DND-41 (cell line): ENCODE measurements at regions not wholly inside any gene's neighbourhood (a gene's known extent, or its start where the extent isn't known, plus 50 kb on each side); places are given as distances from the start of the nearest gene placed in this dataset.

ENCODE experiments used
- ATAC-seq: fragments of 200-7000 bp; cut with Tn5 transposase; 3 replicates; pipeline ENCODE4 v1.9.1; 2021; ENCODE audit warnings: low read depth; ENCODE audit not compliant: insufficient read depth
- DNase-seq: peaks from one replicate; pipeline ENCODE4 v3.0.0-alpha.2; 2020
- H2AFZ ChIP-seq: 2 replicates; pipeline ENCODE4 v1.6.0; 2012; ENCODE audit warnings: low read depth, low read length
- H3K27ac ChIP-seq: 2 replicates; pipeline ENCODE4 v1.5.1; 2012; ENCODE audit warnings: low read length, inconsistent platforms
- H3K27me3 ChIP-seq: fragments of 200-600 bp; sonication (generic); 2 replicates; pipeline ENCODE4 v1.6.0; 2012; ENCODE audit warnings: low read length, mild to moderate bottlenecking, inconsistent platforms; ENCODE audit not compliant: insufficient read depth, poor library complexity
- H3K36me3 ChIP-seq: 2 replicates; pipeline ENCODE4 v1.5.1; 2012; ENCODE audit warnings: low read length, inconsistent platforms; ENCODE audit not compliant: insufficient read depth
- H3K4me1 ChIP-seq: 2 replicates; pipeline ENCODE4 v1.5.1; 2012; ENCODE audit warnings: mild to moderate bottlenecking, low read length; ENCODE audit not compliant: insufficient read depth
- H3K4me2 ChIP-seq: 2 replicates; pipeline ENCODE4 v1.6.0; 2012; ENCODE audit warnings: mild to moderate bottlenecking, moderate library complexity, low read length, inconsistent platforms; ENCODE audit not compliant: insufficient read depth
- H3K4me3 ChIP-seq, 2 experiments: fragments of 200-600 bp in 1 of 2; shearing (Covaris generic) in 1 of 2; 2 replicates each; pipeline ENCODE4 v1.5.1; 2012 to 2016; ENCODE audit warnings: inconsistent platforms in 2 of 2, low read length in 2 of 2, mild to moderate bottlenecking in 2 of 2, low read depth in 1 of 2, moderate library complexity in 1 of 2
- H3K79me2 ChIP-seq: 2 replicates; pipeline ENCODE4 v1.6.0; 2012; ENCODE audit warnings: low read length, inconsistent platforms; ENCODE audit not compliant: insufficient read depth
- H3K9ac ChIP-seq: 2 replicates; pipeline ENCODE4 v1.6.0; 2012; ENCODE audit warnings: low read depth, mild to moderate bottlenecking, inconsistent platforms, low read length, moderate library complexity
- H3K9me3 ChIP-seq: 2 replicates; pipeline ENCODE4 v1.5.1; 2012; ENCODE audit warnings: low read length, moderate library complexity, mild to moderate bottlenecking, inconsistent platforms; ENCODE audit not compliant: insufficient read depth, severe bottlenecking
- H4K20me1 ChIP-seq: 2 replicates; pipeline ENCODE4 v1.6.0; 2012; ENCODE audit warnings: low read length; ENCODE audit not compliant: insufficient read depth
- EZH2 ChIP-seq: IDR thresholded peaks from 3 replicates; pipeline ENCODE4 v1.6.1; 2012; ENCODE audit warnings: borderline replicate concordance, low read depth, mild to moderate bottlenecking, moderate library complexity, low read length, inconsistent platforms; ENCODE audit not compliant: severe bottlenecking
- TF ChIP-seq, protein P1 (sequence below): IDR thresholded peaks from 2 replicates; pipeline ENCODE4 v1.5.1; 2012; ENCODE audit warnings: borderline replicate concordance, low read length, moderate library complexity, mild to moderate bottlenecking; ENCODE audit not compliant: poor library complexity, severe bottlenecking; ENCODE audit errors: extremely low read depth

DNA sequence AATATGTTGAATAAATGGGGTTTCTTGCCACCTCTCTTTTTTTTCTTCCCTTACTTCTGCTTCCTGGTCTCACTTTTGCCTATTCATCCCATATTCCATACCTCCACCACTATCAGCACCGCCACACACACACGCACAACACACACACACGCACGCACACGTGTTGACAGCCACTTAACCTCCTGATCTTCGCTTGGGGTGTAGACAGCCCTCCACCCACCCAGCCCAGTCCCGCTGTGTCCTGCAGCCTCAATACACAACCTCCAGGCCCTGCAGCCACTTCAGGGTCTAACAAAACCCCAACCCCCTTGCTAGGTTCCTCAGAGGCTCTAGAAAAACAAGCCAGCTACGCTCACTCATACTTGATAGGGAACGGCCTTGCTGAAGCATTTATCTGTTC lies 72.3 kb downstream of the LINC00237 start:
- no peak overlapping the region for H3K4me2 ChIP-seq
- H3K36me3 ChIP-seq: no peaks in the 10 kb centered on the region
- no peak overlapping the region for H3K4me3 ChIP-seq
- no peaks in the 10 kb centered on the region for H3K4me1 ChIP-seq
- TF ChIP-seq, protein P1, sequence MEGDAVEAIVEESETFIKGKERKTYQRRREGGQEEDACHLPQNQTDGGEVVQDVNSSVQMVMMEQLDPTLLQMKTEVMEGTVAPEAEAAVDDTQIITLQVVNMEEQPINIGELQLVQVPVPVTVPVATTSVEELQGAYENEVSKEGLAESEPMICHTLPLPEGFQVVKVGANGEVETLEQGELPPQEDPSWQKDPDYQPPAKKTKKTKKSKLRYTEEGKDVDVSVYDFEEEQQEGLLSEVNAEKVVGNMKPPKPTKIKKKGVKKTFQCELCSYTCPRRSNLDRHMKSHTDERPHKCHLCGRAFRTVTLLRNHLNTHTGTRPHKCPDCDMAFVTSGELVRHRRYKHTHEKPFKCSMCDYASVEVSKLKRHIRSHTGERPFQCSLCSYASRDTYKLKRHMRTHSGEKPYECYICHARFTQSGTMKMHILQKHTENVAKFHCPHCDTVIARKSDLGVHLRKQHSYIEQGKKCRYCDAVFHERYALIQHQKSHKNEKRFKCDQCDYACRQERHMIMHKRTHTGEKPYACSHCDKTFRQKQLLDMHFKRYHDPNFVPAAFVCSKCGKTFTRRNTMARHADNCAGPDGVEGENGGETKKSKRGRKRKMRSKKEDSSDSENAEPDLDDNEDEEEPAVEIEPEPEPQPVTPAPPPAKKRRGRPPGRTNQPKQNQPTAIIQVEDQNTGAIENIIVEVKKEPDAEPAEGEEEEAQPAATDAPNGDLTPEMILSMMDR: no peak
- TF ChIP-seq EZH2: no peak
- peaks cover 3% of the 10 kb centered on the region for H3K27me3 ChIP-seq
- DNase-seq (no peak), ATAC-seq (no peak)
- no peaks in the 10 kb centered on the region for H3K79me2 ChIP-seq
- no peaks in the 10 kb centered on the region for H4K20me1 ChIP-seq
- H3K9ac ChIP-seq: no peak overlapping the region
- no peak overlapping the region for H3K27ac ChIP-seq
- H3K9me3 ChIP-seq: no peaks in the 10 kb centered on the region
- H2AFZ ChIP-seq: no peak overlapping the region

DNA sequence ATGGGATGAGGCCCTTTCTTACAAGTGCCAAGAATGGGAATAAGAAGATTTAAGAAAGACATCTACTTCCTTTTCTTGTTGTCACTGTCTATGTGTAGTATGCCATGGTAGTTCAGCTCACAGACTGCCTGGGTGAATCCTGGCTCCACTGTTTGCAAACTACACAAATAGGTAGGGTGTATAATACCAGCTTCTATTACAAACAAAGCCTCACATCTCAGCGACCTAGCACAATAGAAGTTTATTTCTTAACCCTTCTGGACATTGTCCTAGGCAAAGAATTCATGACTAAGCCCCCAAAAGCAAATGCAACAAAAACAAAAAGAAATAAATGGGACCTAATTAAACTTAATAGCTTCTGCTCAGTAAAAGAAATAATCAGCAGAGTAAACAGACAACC lies 74.5 kb downstream of the LINC00237 start:
- DNase-seq: no peak
- ATAC-seq: no peak
- Histone ChIP-seq H2AFZ (no peak overlapping the region), H4K20me1 (no peaks in the 10 kb centered on the region), H3K79me2 (no peaks in the 10 kb centered on the region), H3K4me1 (no peaks in the 10 kb centered on the region), H3K4me3 (no peak overlapping the region), H3K27ac (no peak overlapping the region), H3K27me3 (peaks cover 3% of the 10 kb centered on the region), H3K9ac (no peak overlapping the region), H3K9me3 (no peaks in the 10 kb centered on the region), H3K4me2 (no peak overlapping the region), H3K36me3 (no peaks in the 10 kb centered on the region)
- TF ChIP-seq, protein P1: no peak
- no peak for TF ChIP-seq EZH2

DNA sequence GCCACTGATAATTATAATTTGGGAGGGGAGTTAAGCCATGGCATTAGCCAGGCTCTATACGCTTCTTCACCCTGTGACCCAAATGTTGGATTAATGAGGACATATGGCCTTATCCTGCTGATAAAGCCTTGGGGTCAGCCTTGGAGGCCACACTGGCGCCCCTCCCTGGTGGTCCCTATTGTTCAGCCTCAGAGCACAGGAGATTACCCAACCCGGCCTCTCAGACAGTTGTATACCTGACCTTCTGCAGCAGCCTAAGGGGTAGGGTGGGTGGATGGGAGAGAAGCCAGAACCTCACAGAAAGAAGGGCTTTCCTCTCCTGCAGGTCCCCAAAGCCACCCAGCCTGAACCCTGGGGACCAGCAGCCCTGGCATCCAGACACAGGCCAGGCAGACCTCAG lies 76.8 kb downstream of the LINC00237 start:
- H3K9me3 ChIP-seq: no peaks in the 10 kb centered on the region
- H3K79me2 ChIP-seq: no peaks in the 10 kb centered on the region
- H3K4me3 ChIP-seq: no peak overlapping the region
- H3K36me3 ChIP-seq: no peaks in the 10 kb centered on the region
- no peaks in the 10 kb centered on the region for H4K20me1 ChIP-seq
- TF ChIP-seq, protein P1: no peak
- TF ChIP-seq EZH2: no peak
- H3K27me3 ChIP-seq: peaks cover 3% of the 10 kb centered on the region
- no peak overlapping the region for H2AFZ ChIP-seq
- no peak overlapping the region for H3K4me2 ChIP-seq
- H3K4me1 ChIP-seq: no peaks in the 10 kb centered on the region
- DNase-seq (no peak), ATAC-seq (no peak)
- no peak overlapping the region for H3K9ac ChIP-seq
- no peak overlapping the region for H3K27ac ChIP-seq

DNA sequence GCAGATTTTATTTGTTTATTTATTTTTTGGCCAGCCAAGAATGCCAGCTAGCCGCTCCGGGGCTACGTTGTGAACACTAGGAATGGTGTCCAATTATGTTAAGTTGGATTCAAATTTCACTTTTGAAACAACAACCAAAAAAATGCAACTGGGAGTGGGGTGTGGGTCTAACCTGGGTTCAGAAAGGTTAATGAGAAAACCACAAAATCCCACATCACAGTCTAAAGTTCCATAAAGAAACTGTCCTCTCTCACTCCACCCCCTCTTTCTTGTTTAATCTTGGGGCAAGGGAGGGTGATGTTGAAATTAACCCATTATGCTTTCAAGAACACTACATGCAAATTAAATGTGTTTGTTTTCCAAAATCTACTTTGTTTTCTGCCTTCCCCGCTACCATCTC lies 77.2 kb downstream of the LINC00237 start:
- no peak for TF ChIP-seq EZH2
- TF ChIP-seq, protein P1: no peak
- DNase-seq: no peak
- Histone ChIP-seq H3K27ac (no peak overlapping the region), H3K4me1 (no peaks in the 10 kb centered on the region), H3K27me3 (peaks cover 3% of the 10 kb centered on the region), H4K20me1 (no peaks in the 10 kb centered on the region), H3K79me2 (no peaks in the 10 kb centered on the region), H2AFZ (no peak overlapping the region), H3K4me2 (no peak overlapping the region), H3K36me3 (no peaks in the 10 kb centered on the region), H3K9ac (no peak overlapping the region), H3K9me3 (no peaks in the 10 kb centered on the region), H3K4me3 (no peak overlapping the region)
- no peak for ATAC-seq
